HG03095 (cell line): ENCODE measurements at regions not wholly inside any gene's neighbourhood (a gene's known extent, or its start where the extent isn't known, plus 50 kb on each side); places are given as distances from the start of the nearest gene placed in this dataset.
"Not testable (repeated sequence)": the region's sequence is repeated elsewhere in the genome, so short reads cannot be mapped to it uniquely, and the experiment has no call there.

ENCODE experiments used
- ATAC-seq: cut with Tn5 transposase; IDR thresholded peaks from one replicate; pipeline ENCODE4 v1.9.1; 2021; ENCODE audit warnings: moderate library complexity; ENCODE audit not compliant: unreplicated experiment

- no peak for ATAC-seq
These were observed 274.6 kb upstream of the GALNTL6 start for GRCh38 chr4:171538601-171539100.

- no peak for ATAC-seq
These were observed 278.8 kb upstream of the GALNTL6 start for GRCh38 chr4:171534391-171534790.

- no peak for ATAC-seq
These were observed 280.2 kb upstream of the GALNTL6 start for GRCh38 chr4:171532968-171533367.

GRCh38 chr4:171524903-171525302, 288.3 kb upstream of the GALNTL6 start:
- ATAC-seq, result no peak

GRCh38 chr4:171521726-171522125, 291.5 kb upstream of the GALNTL6 start:
- ATAC-seq, result no peak

- ATAC-seq, result no peak
These were observed 293.7 kb upstream of the GALNTL6 start for GRCh38 chr4:171519457-171519856.

- no peak for ATAC-seq
These were observed 295.3 kb upstream of the GALNTL6 start for GRCh38 chr4:171517883-171518282.

GRCh38 chr4:171516694-171517093, 296.5 kb upstream of the GALNTL6 start:
- ATAC-seq, result no peak

GRCh38 chr4:171484681-171485080, 328.5 kb upstream of the GALNTL6 start:
- ATAC-seq, result no peak

- ATAC-seq, result no peak
These were observed 335.0 kb upstream of the GALNTL6 start for GRCh38 chr4:171478181-171478580.

GRCh38 chr4:171475111-171475510, 338.1 kb upstream of the GALNTL6 start:
- not testable (repeated sequence) for ATAC-seq

GRCh38 chr4:171473155-171473554, 340.0 kb upstream of the GALNTL6 start:
- ATAC-seq, result no peak

- ATAC-seq, result no peak
These were observed 341.0 kb upstream of the GALNTL6 start for GRCh38 chr4:171472230-171472629.

GRCh38 chr4:171464499-171464898, 348.7 kb upstream of the GALNTL6 start:
- ATAC-seq, result no peak

- ATAC-seq, result no peak
These were observed 352.0 kb upstream of the GALNTL6 start for GRCh38 chr4:171461191-171461590.

- ATAC-seq, result no peak
These were observed 364.2 kb upstream of the GALNTL6 start for GRCh38 chr4:171448919-171449481.

- no peak for ATAC-seq
These were observed 364.8 kb upstream of the GALNTL6 start for GRCh38 chr4:171448358-171448757.

- ATAC-seq, result no peak
These were observed 371.8 kb upstream of the GALNTL6 start for GRCh38 chr4:171441300-171441941.

GRCh38 chr4:171433674-171434073, 379.5 kb upstream of the GALNTL6 start:
- no peak for ATAC-seq

GRCh38 chr4:171432536-171432935, 380.7 kb upstream of the GALNTL6 start:
- no peak for ATAC-seq

- ATAC-seq, result no peak
These were observed 382.7 kb upstream of the GALNTL6 start for GRCh38 chr4:171430495-171430894.

GRCh38 chr4:171397175-171397574, 416.0 kb upstream of the GALNTL6 start:
- no peak for ATAC-seq

- ATAC-seq, result no peak
These were observed 422.6 kb upstream of the GALNTL6 start for GRCh38 chr4:171390626-171391025.
